SU-DHL-6 (cell line): ENCODE measurements at regions not wholly inside any gene's neighbourhood (a gene's known extent, or its start where the extent isn't known, plus 50 kb on each side); places are given as distances from the start of the nearest gene placed in this dataset.

Experiments
- H2AFZ ChIP-seq: fragments of 200-600 bp; sonication (generic); 2 replicates; pipeline ENCODE4 v1.6.1; 2014; ENCODE audit warnings: low read depth, mild to moderate bottlenecking, moderate library complexity, mixed read lengths, antibody characterized with exemption, low read length; ENCODE audit not compliant: severe bottlenecking
- H3F3A ChIP-seq: fragments of 200-600 bp; shearing (Covaris generic); 2 replicates; pipeline ENCODE4 v1.6.0; 2016; ENCODE audit warnings: antibody characterized with exemption, mild to moderate bottlenecking; ENCODE audit not compliant: insufficient read depth
- H3K27ac ChIP-seq: fragments of 200-600 bp; sonication (generic); 2 replicates; pipeline ENCODE4 v1.5.1; 2016; ENCODE audit warnings: low read depth, mild to moderate bottlenecking, low read length, moderate library complexity, mixed read lengths
- H3K27me3 ChIP-seq: fragments of 200-600 bp; sonication (generic), shearing (Covaris generic); 2 replicates; pipeline ENCODE4 v1.6.0; 2014; ENCODE audit warnings: mild to moderate bottlenecking, low read length
- H3K36me3 ChIP-seq: fragments of 200-600 bp; sonication (generic); 2 replicates; pipeline ENCODE4 v1.6.1; 2014; ENCODE audit warnings: mild to moderate bottlenecking, low read length, mixed read lengths
- H3K4me2 ChIP-seq: fragments of 300-600, 200-600 bp; shearing (Covaris generic), sonication (generic); 2 replicates; pipeline ENCODE4 v1.6.0; 2014; ENCODE audit warnings: low read length, low read depth, mild to moderate bottlenecking; ENCODE audit not compliant: poor library complexity, severe bottlenecking
- H3K4me3 ChIP-seq: fragments of 200-600 bp; sonication (generic); 2 replicates; pipeline ENCODE4 v1.5.1; 2014; ENCODE audit warnings: antibody characterized with exemption, low read length, mild to moderate bottlenecking, mixed read lengths; ENCODE audit not compliant: insufficient read depth, poor library complexity, severe bottlenecking
- H3K79me2 ChIP-seq: fragments of 200-600 bp; sonication (generic); 2 replicates; pipeline ENCODE4 v1.6.1; 2014; ENCODE audit warnings: mild to moderate bottlenecking, low read length, moderate library complexity; ENCODE audit not compliant: insufficient read depth
- H3K9ac ChIP-seq: fragments of 200-600 bp; sonication (generic); 2 replicates; pipeline ENCODE4 v1.7.0; 2014; ENCODE audit warnings: mild to moderate bottlenecking, low read length
- H3K9me2 ChIP-seq: fragments of 200-600 bp; sonication (generic); replicated peaks from 2 replicates; pipeline ENCODE4 v1.6.1; 2014; ENCODE audit warnings: low read length; ENCODE audit not compliant: insufficient read depth
- H3K9me3 ChIP-seq: fragments of 200-600 bp; sonication (generic); 2 replicates; pipeline ENCODE4 v1.6.1; 2014; ENCODE audit warnings: low read length, mixed read lengths; ENCODE audit not compliant: insufficient read depth
- H4K20me1 ChIP-seq: fragments of 200-600 bp; sonication (generic); 2 replicates; pipeline ENCODE4 v1.6.1; 2014; ENCODE audit warnings: low read depth, mild to moderate bottlenecking, antibody characterized with exemption, low read length, moderate library complexity, mixed read lengths
- EZH2phosphoT487 ChIP-seq: fragments of 200-600 bp; sonication (generic), shearing (Covaris generic); conservative IDR thresholded peaks from 2 replicates; pipeline ENCODE4 v1.6.1; 2018; ENCODE audit warnings: mild to moderate bottlenecking, antibody characterized with exemption, low read length, moderate library complexity, mixed read lengths
- TF ChIP-seq, protein P1 (sequence below): fragments of 200-600 bp; sonication (generic); IDR thresholded peaks from one replicate; pipeline ENCODE4 v1.5.1; 2017; ENCODE audit warnings: antibody characterized with exemption, mild to moderate bottlenecking, low read length, moderate library complexity; ENCODE audit not compliant: insufficient read depth, poor library complexity, severe bottlenecking

GRCh38 chrX:110569506-110569905, 210.9 kb downstream of the RTL9 start:
- no peaks in the 10 kb centered on the region for H3F3A ChIP-seq
- H2AFZ ChIP-seq: no peak overlapping the region
- H3K79me2 ChIP-seq: no peaks in the 10 kb centered on the region
- no peak overlapping the region for H3K4me3 ChIP-seq
- H3K9ac ChIP-seq: no peak overlapping the region
- no peak overlapping the region for H3K4me2 ChIP-seq
- no peaks in the 10 kb centered on the region for H3K9me3 ChIP-seq
- H3K36me3 ChIP-seq: no peaks in the 10 kb centered on the region
- no peaks in the 10 kb centered on the region for H3K9me2 ChIP-seq
- TF ChIP-seq EZH2phosphoT487: no peak
- TF ChIP-seq, protein P1, sequence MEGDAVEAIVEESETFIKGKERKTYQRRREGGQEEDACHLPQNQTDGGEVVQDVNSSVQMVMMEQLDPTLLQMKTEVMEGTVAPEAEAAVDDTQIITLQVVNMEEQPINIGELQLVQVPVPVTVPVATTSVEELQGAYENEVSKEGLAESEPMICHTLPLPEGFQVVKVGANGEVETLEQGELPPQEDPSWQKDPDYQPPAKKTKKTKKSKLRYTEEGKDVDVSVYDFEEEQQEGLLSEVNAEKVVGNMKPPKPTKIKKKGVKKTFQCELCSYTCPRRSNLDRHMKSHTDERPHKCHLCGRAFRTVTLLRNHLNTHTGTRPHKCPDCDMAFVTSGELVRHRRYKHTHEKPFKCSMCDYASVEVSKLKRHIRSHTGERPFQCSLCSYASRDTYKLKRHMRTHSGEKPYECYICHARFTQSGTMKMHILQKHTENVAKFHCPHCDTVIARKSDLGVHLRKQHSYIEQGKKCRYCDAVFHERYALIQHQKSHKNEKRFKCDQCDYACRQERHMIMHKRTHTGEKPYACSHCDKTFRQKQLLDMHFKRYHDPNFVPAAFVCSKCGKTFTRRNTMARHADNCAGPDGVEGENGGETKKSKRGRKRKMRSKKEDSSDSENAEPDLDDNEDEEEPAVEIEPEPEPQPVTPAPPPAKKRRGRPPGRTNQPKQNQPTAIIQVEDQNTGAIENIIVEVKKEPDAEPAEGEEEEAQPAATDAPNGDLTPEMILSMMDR: no peak
- no peaks in the 10 kb centered on the region for H4K20me1 ChIP-seq
- no peaks in the 10 kb centered on the region for H3K27me3 ChIP-seq
- H3K27ac ChIP-seq: no peak overlapping the region

DNA sequence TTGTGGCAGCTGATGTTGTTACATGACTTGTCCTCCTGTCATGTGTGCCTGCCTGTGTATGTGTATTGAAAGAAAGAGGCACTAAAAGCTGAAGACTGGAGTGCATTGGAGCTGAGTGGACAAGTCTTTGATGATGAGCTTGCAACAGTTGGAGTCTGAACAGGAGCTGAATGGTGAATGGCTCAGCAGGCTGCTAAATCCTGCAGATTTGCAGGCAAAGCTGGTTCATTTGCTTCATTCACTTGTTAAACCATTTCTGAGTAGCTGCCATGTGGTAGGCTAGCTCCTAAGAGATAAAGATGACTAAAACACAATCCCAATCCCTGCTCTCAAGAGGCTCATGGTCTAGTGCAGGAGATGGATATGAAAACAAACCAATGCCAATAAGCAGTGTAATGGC, 217.3 kb downstream of the CHRDL1 start:
- TF ChIP-seq EZH2phosphoT487: no peak
- TF ChIP-seq, protein P1: no peak

GRCh38 chrX:110584083-110584482, 211.5 kb downstream of the CHRDL1 start:
- H3K27ac ChIP-seq: no peak overlapping the region
- no peak for TF ChIP-seq EZH2phosphoT487
- TF ChIP-seq, protein P1: no peak
- H4K20me1 ChIP-seq: no peaks in the 10 kb centered on the region
- H3K9me2 ChIP-seq: no peaks in the 10 kb centered on the region
- H3K9me3 ChIP-seq: no peaks in the 10 kb centered on the region
- no peak overlapping the region for H2AFZ ChIP-seq
- no peak overlapping the region for H3K4me3 ChIP-seq
- no peaks in the 10 kb centered on the region for H3K79me2 ChIP-seq
- no peak overlapping the region for H3K9ac ChIP-seq
- no peaks in the 10 kb centered on the region for H3K36me3 ChIP-seq
- no peaks in the 10 kb centered on the region for H3F3A ChIP-seq
- H3K27me3 ChIP-seq: no peaks in the 10 kb centered on the region
- H3K4me2 ChIP-seq: no peak overlapping the region

More for the DNA sequence above, 217.3 kb downstream of the CHRDL1 start:
- Histone ChIP-seq H3K36me3 (no peaks in the 10 kb centered on the region), H4K20me1 (no peaks in the 10 kb centered on the region), H3K9ac (no peak overlapping the region), H3K27ac (no peak overlapping the region), H3F3A (no peaks in the 10 kb centered on the region), H3K4me3 (no peak overlapping the region), H3K4me2 (no peak overlapping the region), H3K27me3 (no peaks in the 10 kb centered on the region), H2AFZ (no peak overlapping the region), H3K9me2 (no peaks in the 10 kb centered on the region), H3K79me2 (no peaks in the 10 kb centered on the region), H3K9me3 (no peaks in the 10 kb centered on the region)

DNA sequence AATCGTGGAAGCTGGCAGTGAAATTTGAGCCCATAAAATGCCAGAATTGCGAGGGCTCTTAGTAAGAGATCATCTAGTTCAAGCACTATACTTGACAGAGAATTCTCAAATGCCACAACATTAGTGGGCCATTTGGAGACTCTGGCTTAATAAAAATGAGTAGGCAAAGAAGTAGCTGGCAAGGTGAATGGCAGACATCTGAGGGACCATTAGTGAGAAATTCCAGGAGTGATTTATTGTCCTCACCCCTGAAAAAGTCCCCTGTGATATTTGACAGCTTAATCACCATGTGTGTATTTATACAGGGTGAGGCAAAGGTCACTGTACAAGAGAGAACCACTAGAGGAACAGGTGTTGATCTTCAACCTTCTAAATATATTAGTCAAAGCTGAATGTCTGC, 207.5 kb downstream of the CHRDL1 start:
- H3K9me2 ChIP-seq: no peaks in the 10 kb centered on the region
- H3K79me2 ChIP-seq: no peaks in the 10 kb centered on the region
- H4K20me1 ChIP-seq: no peaks in the 10 kb centered on the region
- H3F3A ChIP-seq: no peaks in the 10 kb centered on the region
- no peak overlapping the region for H3K4me2 ChIP-seq
- H2AFZ ChIP-seq: no peak overlapping the region
- no peak overlapping the region for H3K9ac ChIP-seq
- H3K27me3 ChIP-seq: no peaks in the 10 kb centered on the region
- H3K27ac ChIP-seq: no peak overlapping the region
- TF ChIP-seq EZH2phosphoT487: no peak
- TF ChIP-seq, protein P1: no peak
- H3K36me3 ChIP-seq: no peaks in the 10 kb centered on the region
- H3K9me3 ChIP-seq: no peaks in the 10 kb centered on the region
- no peak overlapping the region for H3K4me3 ChIP-seq
